RWPE2 (cell line): ENCODE measurements at regions not wholly inside any gene's neighbourhood (a gene's known extent, or its start where the extent isn't known, plus 50 kb on each side); places are given as distances from the start of the nearest gene placed in this dataset.

Source experiments
- ATAC-seq: fragments of 200-7000 bp; cut with Tn5 transposase; 3 replicates; pipeline ENCODE4 v1.9.1; 2021; ENCODE audit warnings: low read depth
- DNase-seq: peaks from one replicate; pipeline ENCODE4 v3.0.0-alpha.2; 2020; ENCODE audit warnings: low spot score
- H3K27ac ChIP-seq: fragments of 450-650 bp; 2 replicates; pipeline ENCODE4 v1.5.1; 2017; ENCODE audit warnings: mild to moderate bottlenecking; ENCODE audit not compliant: poor library complexity, severe bottlenecking
- H3K27me3 ChIP-seq: fragments of 250-450 bp; sonication (Bioruptor Pico); 2 replicates; pipeline ENCODE4 v1.5.1; 2021; ENCODE audit warnings: mild to moderate bottlenecking, moderate library complexity; ENCODE audit not compliant: insufficient read depth, poor library complexity, severe bottlenecking
- H3K36me3 ChIP-seq: fragments of 250-450 bp; sonication (Bioruptor Pico); 2 replicates; pipeline ENCODE4 v1.5.1; 2020; ENCODE audit warnings: low read depth, mild to moderate bottlenecking, moderate library complexity
- H3K4me1 ChIP-seq: fragments of 250-450 bp; sonication (Bioruptor Pico); 2 replicates; pipeline ENCODE4 v1.5.1; 2021; ENCODE audit warnings: mild to moderate bottlenecking, moderate library complexity; ENCODE audit not compliant: insufficient read depth, poor library complexity, severe bottlenecking
- H3K4me3 ChIP-seq: fragments of 250-450 bp; sonication (Bioruptor Pico); 2 replicates; pipeline ENCODE4 v1.5.1; 2021; ENCODE audit warnings: mild to moderate bottlenecking, moderate library complexity; ENCODE audit not compliant: severe bottlenecking
- H3K9me3 ChIP-seq: fragments of 250-450 bp; sonication (Bioruptor Pico); 2 replicates; pipeline ENCODE4 v1.5.1; 2021; ENCODE audit warnings: mild to moderate bottlenecking, moderate library complexity; ENCODE audit not compliant: severe bottlenecking
- TF ChIP-seq, protein P1 (sequence below): fragments of 450-650 bp; IDR thresholded peaks from one replicate; pipeline ENCODE4 v1.5.1; 2017; ENCODE audit warnings: mild to moderate bottlenecking, moderate library complexity; ENCODE audit not compliant: poor library complexity, severe bottlenecking

- H3K36me3 ChIP-seq, result no peaks in the 10 kb centered on the region
- ATAC-seq, result no peak
- H3K27me3 ChIP-seq, result no peaks in the 10 kb centered on the region
- H3K4me3 ChIP-seq, result no peak overlapping the region
- DNase-seq, result no peak
- TF ChIP-seq, protein P1, sequence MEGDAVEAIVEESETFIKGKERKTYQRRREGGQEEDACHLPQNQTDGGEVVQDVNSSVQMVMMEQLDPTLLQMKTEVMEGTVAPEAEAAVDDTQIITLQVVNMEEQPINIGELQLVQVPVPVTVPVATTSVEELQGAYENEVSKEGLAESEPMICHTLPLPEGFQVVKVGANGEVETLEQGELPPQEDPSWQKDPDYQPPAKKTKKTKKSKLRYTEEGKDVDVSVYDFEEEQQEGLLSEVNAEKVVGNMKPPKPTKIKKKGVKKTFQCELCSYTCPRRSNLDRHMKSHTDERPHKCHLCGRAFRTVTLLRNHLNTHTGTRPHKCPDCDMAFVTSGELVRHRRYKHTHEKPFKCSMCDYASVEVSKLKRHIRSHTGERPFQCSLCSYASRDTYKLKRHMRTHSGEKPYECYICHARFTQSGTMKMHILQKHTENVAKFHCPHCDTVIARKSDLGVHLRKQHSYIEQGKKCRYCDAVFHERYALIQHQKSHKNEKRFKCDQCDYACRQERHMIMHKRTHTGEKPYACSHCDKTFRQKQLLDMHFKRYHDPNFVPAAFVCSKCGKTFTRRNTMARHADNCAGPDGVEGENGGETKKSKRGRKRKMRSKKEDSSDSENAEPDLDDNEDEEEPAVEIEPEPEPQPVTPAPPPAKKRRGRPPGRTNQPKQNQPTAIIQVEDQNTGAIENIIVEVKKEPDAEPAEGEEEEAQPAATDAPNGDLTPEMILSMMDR, result no peak
- no peak overlapping the region for H3K27ac ChIP-seq
- no peaks in the 10 kb centered on the region for H3K4me1 ChIP-seq
- no peaks in the 10 kb centered on the region for H3K9me3 ChIP-seq
Observed at GRCh38 chr13:90746230-90746629, 601.3 kb upstream of the MIR17HG start.

DNA sequence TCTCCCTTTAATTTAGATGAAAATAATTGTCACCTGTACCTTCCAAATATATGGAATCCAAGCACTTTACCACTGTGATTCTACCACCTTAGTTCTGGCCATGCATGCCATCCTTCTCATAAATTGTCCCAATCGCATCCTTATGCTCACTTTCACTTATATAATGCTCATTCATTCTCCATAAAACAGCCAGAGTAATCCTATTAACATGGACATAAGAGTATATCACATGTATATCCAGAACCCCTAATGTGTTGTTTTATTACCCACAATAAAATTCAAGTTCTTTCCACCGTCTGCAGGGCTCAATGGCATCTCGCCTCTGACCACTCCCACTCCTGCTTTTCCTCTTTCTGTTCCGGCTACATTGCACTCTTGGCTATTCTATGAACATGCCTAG lies 597.5 kb upstream of the MIR17HG start:
- H3K4me1 ChIP-seq, result no peaks in the 10 kb centered on the region
- no peak overlapping the region for H3K4me3 ChIP-seq
- no peaks in the 10 kb centered on the region for H3K36me3 ChIP-seq
- TF ChIP-seq, protein P1, result no peak
- H3K27ac ChIP-seq, result no peak overlapping the region
- H3K27me3 ChIP-seq, result no peaks in the 10 kb centered on the region
- H3K9me3 ChIP-seq, result no peaks in the 10 kb centered on the region
- ATAC-seq (no peak), DNase-seq (no peak)

DNA sequence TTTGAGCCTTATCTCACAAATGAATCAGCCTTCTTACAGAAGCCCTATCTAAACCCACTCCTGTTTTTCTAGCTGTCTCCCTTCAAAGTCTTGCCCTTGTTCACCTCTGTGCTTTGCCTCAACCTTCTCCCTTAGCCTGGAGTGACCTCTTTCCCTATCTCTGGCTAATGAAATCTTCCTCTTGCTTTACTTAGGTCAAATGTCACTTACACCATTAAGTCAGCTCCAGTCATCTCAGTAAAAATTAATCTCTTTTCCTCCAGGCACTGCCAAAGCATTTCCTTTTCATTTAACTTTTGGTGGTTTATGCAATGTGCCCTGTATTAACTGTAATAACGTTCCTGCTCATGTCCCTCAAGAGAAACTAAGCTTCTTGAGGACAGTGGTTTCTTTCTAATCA lies 596.5 kb upstream of the MIR17HG start:
- no peak overlapping the region for H3K4me3 ChIP-seq
- H3K4me1 ChIP-seq, result no peaks in the 10 kb centered on the region
- H3K36me3 ChIP-seq, result no peaks in the 10 kb centered on the region
- no peaks in the 10 kb centered on the region for H3K27me3 ChIP-seq
- TF ChIP-seq, protein P1, result no peak
- H3K27ac ChIP-seq, result no peak overlapping the region
- no peak for ATAC-seq
- no peaks in the 10 kb centered on the region for H3K9me3 ChIP-seq
- DNase-seq, result no peak

GRCh38 chr13:90752070-90752469 lies 595.4 kb upstream of the MIR17HG start:
- ATAC-seq (no peak), DNase-seq (no peak)
- H3K4me3 ChIP-seq, result no peak overlapping the region
- no peaks in the 10 kb centered on the region for H3K4me1 ChIP-seq
- no peaks in the 10 kb centered on the region for H3K27me3 ChIP-seq
- no peak overlapping the region for H3K27ac ChIP-seq
- TF ChIP-seq, protein P1, result no peak
- H3K36me3 ChIP-seq, result no peaks in the 10 kb centered on the region
- no peaks in the 10 kb centered on the region for H3K9me3 ChIP-seq

GRCh38 chr13:90757127-90757680 lies 590.3 kb upstream of the MIR17HG start:
- Histone ChIP-seq H3K4me3 (no peak overlapping the region), H3K27me3 (no peaks in the 10 kb centered on the region), H3K36me3 (no peaks in the 10 kb centered on the region), H3K4me1 (no peaks in the 10 kb centered on the region), H3K9me3 (no peaks in the 10 kb centered on the region), H3K27ac (no peak overlapping the region)
- ATAC-seq (no peak), DNase-seq (no peak)
- TF ChIP-seq, protein P1, result no peak
